Hepatocyte (in vitro differentiated cells): ENCODE measurements at regions not wholly inside any gene's neighbourhood (a gene's known extent, or its start where the extent isn't known, plus 50 kb on each side); places are given as distances from the start of the nearest gene placed in this dataset.

Experiments
- DNase-seq: peaks from one replicate; pipeline ENCODE4 v3.0.0-alpha.2; 2016; ENCODE audit warnings: low spot score
- H2AFZ ChIP-seq: fragments of 200-600 bp; sonication (generic); 2 replicates; pipeline ENCODE4 v1.6.0; 2016; ENCODE audit warnings: antibody characterized with exemption, mild to moderate bottlenecking
- H3K27ac ChIP-seq: fragments of 200-600 bp; sonication (generic); 2 replicates; pipeline ENCODE4 v1.5.1; 2016; ENCODE audit warnings: mild to moderate bottlenecking
- H3K27me3 ChIP-seq: fragments of 200-600 bp; sonication (generic); 2 replicates; pipeline ENCODE4 v1.6.1; 2016
- H3K36me3 ChIP-seq: fragments of 200-600 bp; sonication (generic); replicated peaks from 2 replicates; pipeline ENCODE4 v1.5.1; 2016; ENCODE audit warnings: low read depth; ENCODE audit not compliant: insufficient read depth
- H3K4me1 ChIP-seq: fragments of 200-600 bp; sonication (generic); 2 replicates; pipeline ENCODE4 v1.5.1; 2016; ENCODE audit warnings: mild to moderate bottlenecking, moderate library complexity; ENCODE audit not compliant: insufficient read depth
- H3K4me2 ChIP-seq: fragments of 200-600 bp; sonication (generic); 2 replicates; pipeline ENCODE4 v1.6.0; 2016
- H3K4me3 ChIP-seq: fragments of 200-600 bp; sonication (generic); 2 replicates; pipeline ENCODE4 v1.5.1; 2016; ENCODE audit warnings: mild to moderate bottlenecking
- H3K79me2 ChIP-seq: fragments of 200-600 bp; sonication (generic); 2 replicates; pipeline ENCODE4 v1.6.0; 2017; ENCODE audit warnings: mild to moderate bottlenecking
- H3K9me2 ChIP-seq: fragments of 200-600 bp; sonication (generic); replicated peaks from 2 replicates; pipeline ENCODE4 v1.6.0; 2017; ENCODE audit warnings: mild to moderate bottlenecking; ENCODE audit not compliant: insufficient read depth
- H3K9me3 ChIP-seq: fragments of 200-600 bp; sonication (generic); 2 replicates; pipeline ENCODE4 v1.5.1; 2016; ENCODE audit warnings: low read depth, mild to moderate bottlenecking
- H4K20me1 ChIP-seq: fragments of 200-600 bp; sonication (generic); 2 replicates; pipeline ENCODE4 v1.6.0; 2016; ENCODE audit warnings: mild to moderate bottlenecking; ENCODE audit not compliant: insufficient read depth, poor library complexity, severe bottlenecking
- CTCF ChIP-seq: fragments of 200-600 bp; sonication (generic); IDR thresholded peaks from 2 replicates; pipeline ENCODE4 v1.5.1; 2016; ENCODE audit warnings: antibody characterized with exemption, mild to moderate bottlenecking; ENCODE audit not compliant: poor library complexity
- EZH2 ChIP-seq: fragments of 200-600 bp; sonication (generic); IDR thresholded peaks from 2 replicates; pipeline ENCODE4 v1.6.1; 2016; ENCODE audit warnings: antibody characterized with exemption, mild to moderate bottlenecking, borderline replicate concordance
- EZH2phosphoT487 ChIP-seq: fragments of 200-600 bp; sonication (generic); IDR thresholded peaks from one replicate; pipeline ENCODE4 v1.6.1; 2018; ENCODE audit warnings: antibody characterized with exemption, mild to moderate bottlenecking, low read depth, moderate library complexity; ENCODE audit not compliant: unreplicated experiment, severe bottlenecking
- WGBS: methylation state at CpG from one replicate; pipeline ENCODE4 v1.1.6; 2016; ENCODE audit warnings: low lambda C conversion rate; ENCODE audit errors: missing lambda C conversion rate; 5-methylcytosine and 5-hydroxymethylcytosine counted together

GRCh38 chr4:153912301-153912700 is 123.4 kb upstream of the SFRP2 start:
- Histone ChIP-seq H3K4me1 (no peaks in the 10 kb centered on the region), H3K27ac (no peak overlapping the region), H2AFZ (no peak overlapping the region), H3K4me3 (no peak overlapping the region), H3K9me2 (no peaks in the 10 kb centered on the region), H3K36me3 (no peaks in the 10 kb centered on the region), H3K4me2 (no peak overlapping the region), H4K20me1 (no peaks in the 10 kb centered on the region), H3K27me3 (no peaks in the 10 kb centered on the region), H3K9me3 (no peaks in the 10 kb centered on the region), H3K79me2 (no peaks in the 10 kb centered on the region)
- TF ChIP-seq CTCF, result no peak
- TF ChIP-seq EZH2, result no peak
- no peak for TF ChIP-seq EZH2phosphoT487
- DNase-seq, result no peak

- no peaks in the 10 kb centered on the region for H3K36me3 ChIP-seq
- H3K4me1 ChIP-seq, result no peaks in the 10 kb centered on the region
- no peak overlapping the region for H3K27ac ChIP-seq
- no peak overlapping the region for H3K4me2 ChIP-seq
- H3K79me2 ChIP-seq, result no peaks in the 10 kb centered on the region
- 86% methylated on average over 1 of the region's 1 CpG for WGBS
- H3K9me3 ChIP-seq, result no peaks in the 10 kb centered on the region
- H3K27me3 ChIP-seq, result no peaks in the 10 kb centered on the region
- H2AFZ ChIP-seq, result no peak overlapping the region
- no peak for TF ChIP-seq CTCF
- no peak for TF ChIP-seq EZH2phosphoT487
- no peak for TF ChIP-seq EZH2
- no peak overlapping the region for H3K4me3 ChIP-seq
- H3K9me2 ChIP-seq, result no peaks in the 10 kb centered on the region
- DNase-seq, result no peak
- no peaks in the 10 kb centered on the region for H4K20me1 ChIP-seq
These were observed 120.8 kb upstream of the SFRP2 start for GRCh38 chr4:153909672-153910071.

GRCh38 chr4:153906231-153906630 is 117.3 kb upstream of the SFRP2 start:
- Histone ChIP-seq H3K36me3 (no peaks in the 10 kb centered on the region), H4K20me1 (no peaks in the 10 kb centered on the region), H3K4me2 (no peak overlapping the region), H3K79me2 (no peaks in the 10 kb centered on the region), H2AFZ (no peak overlapping the region), H3K27me3 (no peaks in the 10 kb centered on the region), H3K4me3 (no peak overlapping the region), H3K27ac (no peak overlapping the region), H3K9me2 (no peaks in the 10 kb centered on the region), H3K9me3 (no peaks in the 10 kb centered on the region), H3K4me1 (no peaks in the 10 kb centered on the region)
- TF ChIP-seq EZH2phosphoT487 (no peak), CTCF (no peak), EZH2 (no peak)
- no peak for DNase-seq

GRCh38 chr4:153905231-153905630 is 116.3 kb upstream of the SFRP2 start:
- no peaks in the 10 kb centered on the region for H3K79me2 ChIP-seq
- H3K4me1 ChIP-seq, result no peaks in the 10 kb centered on the region
- H3K9me3 ChIP-seq, result no peaks in the 10 kb centered on the region
- WGBS, result 85% methylated on average over 7 of the region's 7 CpGs
- H3K27ac ChIP-seq, result no peak overlapping the region
- no peak overlapping the region for H3K4me3 ChIP-seq
- H3K36me3 ChIP-seq, result no peaks in the 10 kb centered on the region
- H3K27me3 ChIP-seq, result no peaks in the 10 kb centered on the region
- TF ChIP-seq CTCF, result no peak
- no peak for TF ChIP-seq EZH2phosphoT487
- no peak for TF ChIP-seq EZH2
- no peaks in the 10 kb centered on the region for H3K9me2 ChIP-seq
- no peak overlapping the region for H2AFZ ChIP-seq
- no peak for DNase-seq
- H3K4me2 ChIP-seq, result no peak overlapping the region
- H4K20me1 ChIP-seq, result no peaks in the 10 kb centered on the region
